Liver (tissue), 8 donors: ENCODE measurements at regions not wholly inside any gene's neighbourhood (a gene's known extent, or its start where the extent isn't known, plus 50 kb on each side); places are given as distances from the start of the nearest gene placed in this dataset.
A peak's percentile ranks its signal among the peaks of the same experiment; 100 is the strongest.

ENCODE experiments used
- DNase-seq: peaks from one replicate; pipeline ENCODE4 v3.0.0-alpha.2; 2017; ENCODE audit warnings: low spot score
- H3K27ac ChIP-seq, 2 donors: one replicate each; pipeline ENCODE4 v1.7.0; 2013; ENCODE audit warnings: inconsistent platforms in 2 of 2, low read length in 2 of 2, control low read depth in 1 of 2, low read depth in 1 of 2, mild to moderate bottlenecking in 1 of 2
- H3K27me3 ChIP-seq, 4 donors: one replicate each; pipeline versions ENCODE4 v1.6.1 to v1.7.0; 2013; ENCODE audit warnings: low read length in 3 of 4, inconsistent platforms in 1 of 4, mild to moderate bottlenecking in 1 of 4, moderate library complexity in 1 of 4; ENCODE audit not compliant: control insufficient read depth in 4 of 4, insufficient read depth in 4 of 4
- H3K36me3 ChIP-seq, 4 donors: one replicate each; pipeline versions ENCODE4 v1.6.1 to v1.7.0; 2013; ENCODE audit warnings: low read length in 3 of 4, mild to moderate bottlenecking in 3 of 4, low read depth in 1 of 4, moderate library complexity in 1 of 4; ENCODE audit not compliant: control insufficient read depth in 4 of 4, insufficient read depth in 3 of 4
- H3K4me1 ChIP-seq, 4 donors: one replicate each; pipeline versions ENCODE4 v1.6.1 to v1.7.0; 2013; ENCODE audit warnings: low read length in 3 of 4, mild to moderate bottlenecking in 3 of 4, moderate library complexity in 1 of 4; ENCODE audit not compliant: control insufficient read depth in 4 of 4, insufficient read depth in 4 of 4
- H3K4me3 ChIP-seq, 3 donors: one replicate each; pipeline versions ENCODE4 v1.6.1 to v1.7.0; 2013; ENCODE audit warnings: low read length in 3 of 3, control low read depth in 1 of 3, low read depth in 1 of 3, mild to moderate bottlenecking in 1 of 3
- H3K9ac ChIP-seq, 2 donors: one replicate each; pipeline ENCODE4 v1.7.0; 2013; ENCODE audit warnings: low read length in 2 of 2, mild to moderate bottlenecking in 2 of 2, moderate library complexity in 2 of 2, control low read depth in 1 of 2, low read depth in 1 of 2
- H3K9me3 ChIP-seq, 4 donors: one replicate each; pipeline versions ENCODE4 v1.6.1 to v1.7.0; 2013; ENCODE audit warnings: low read length in 3 of 4; ENCODE audit not compliant: control insufficient read depth in 4 of 4
- EGR1 ChIP-seq, 2 donors: IDR thresholded peaks; 2 replicates each; pipeline ENCODE4 v1.6.1; 2016 to 2018; ENCODE audit warnings: antibody characterized with exemption in 2 of 2, low read depth in 2 of 2
- FOXA1 ChIP-seq: IDR thresholded peaks from 2 replicates; pipeline ENCODE4 v1.6.1; 2016; ENCODE audit warnings: antibody characterized with exemption
- FOXA2 ChIP-seq: IDR thresholded peaks from 2 replicates; pipeline ENCODE4 v1.6.1; 2016; ENCODE audit warnings: antibody characterized with exemption
- GABPA ChIP-seq, 2 donors: IDR thresholded peaks in 1 of 2; conservative IDR thresholded peaks in 1 of 2; 2 replicates each; pipeline ENCODE4 v1.6.1; 2016; ENCODE audit warnings: antibody characterized with exemption in 2 of 2, mild to moderate bottlenecking in 1 of 2, moderate library complexity in 1 of 2
- HNF4A ChIP-seq, 2 donors: conservative IDR thresholded peaks; 2 replicates each; pipeline ENCODE4 v1.6.1; 2016; ENCODE audit warnings: antibody characterized with exemption in 2 of 2, mild to moderate bottlenecking in 2 of 2
- HNF4G ChIP-seq: IDR thresholded peaks from 2 replicates; pipeline ENCODE4 v1.6.1; 2016; ENCODE audit warnings: antibody characterized with exemption
- JUND ChIP-seq, 2 donors: IDR thresholded peaks; 2 replicates each; pipeline ENCODE4 v1.6.1; 2016; ENCODE audit warnings: antibody characterized with exemption in 2 of 2
- NR2F2 ChIP-seq: IDR thresholded peaks from 2 replicates; pipeline ENCODE4 v1.6.1; 2016; ENCODE audit warnings: antibody characterized with exemption
- RAD21 ChIP-seq, 2 donors: IDR thresholded peaks; 2 replicates each; pipeline ENCODE4 v1.6.1; 2016; ENCODE audit warnings: antibody characterized with exemption in 2 of 2, mild to moderate bottlenecking in 2 of 2
- RXRA ChIP-seq, 2 donors: IDR thresholded peaks; 2 replicates each; pipeline ENCODE4 v1.6.1; 2017 to 2018; ENCODE audit warnings: antibody characterized with exemption in 2 of 2, mild to moderate bottlenecking in 1 of 2
- SP1 ChIP-seq: IDR thresholded peaks from 2 replicates; pipeline ENCODE4 v1.6.1; 2018; ENCODE audit warnings: antibody characterized with exemption, mild to moderate bottlenecking
- YY1 ChIP-seq: IDR thresholded peaks from 2 replicates; pipeline ENCODE4 v1.6.1; 2016; ENCODE audit warnings: antibody characterized with exemption, mild to moderate bottlenecking
- WGBS: extraction: QIAGEN DNeasy Blood & Tissue Kit; methylation state at CpG from one replicate; pipeline ENCODE4 v1.1.7; 2013; 5-methylcytosine and 5-hydroxymethylcytosine counted together
- TF ChIP-seq, protein P1 (sequence below): IDR thresholded peaks from 2 replicates; pipeline ENCODE4 v1.6.1; 2016; ENCODE audit warnings: antibody characterized with exemption
- TF ChIP-seq, protein P2 (sequence below): IDR thresholded peaks from 2 replicates; pipeline ENCODE4 v1.6.1; 2016; ENCODE audit warnings: antibody characterized with exemption
- TF ChIP-seq, protein P3 (sequence below): fragments of 150-350 bp; IDR thresholded peaks from 2 replicates; pipeline ENCODE4 v1.5.1; 2017; ENCODE audit warnings: improper control_type of control experiment, low read depth, low read length; ENCODE audit not compliant: missing input control
- TF ChIP-seq, protein P4 (sequence below): IDR thresholded peaks from 2 replicates; pipeline ENCODE4 v1.6.1; 2016; ENCODE audit warnings: antibody characterized with exemption
- donor health status: healthy.
- donor health status: healthy.
- donor health status: healthy.
- donor health status: healthy.
- donor health status: healthy.

DNA sequence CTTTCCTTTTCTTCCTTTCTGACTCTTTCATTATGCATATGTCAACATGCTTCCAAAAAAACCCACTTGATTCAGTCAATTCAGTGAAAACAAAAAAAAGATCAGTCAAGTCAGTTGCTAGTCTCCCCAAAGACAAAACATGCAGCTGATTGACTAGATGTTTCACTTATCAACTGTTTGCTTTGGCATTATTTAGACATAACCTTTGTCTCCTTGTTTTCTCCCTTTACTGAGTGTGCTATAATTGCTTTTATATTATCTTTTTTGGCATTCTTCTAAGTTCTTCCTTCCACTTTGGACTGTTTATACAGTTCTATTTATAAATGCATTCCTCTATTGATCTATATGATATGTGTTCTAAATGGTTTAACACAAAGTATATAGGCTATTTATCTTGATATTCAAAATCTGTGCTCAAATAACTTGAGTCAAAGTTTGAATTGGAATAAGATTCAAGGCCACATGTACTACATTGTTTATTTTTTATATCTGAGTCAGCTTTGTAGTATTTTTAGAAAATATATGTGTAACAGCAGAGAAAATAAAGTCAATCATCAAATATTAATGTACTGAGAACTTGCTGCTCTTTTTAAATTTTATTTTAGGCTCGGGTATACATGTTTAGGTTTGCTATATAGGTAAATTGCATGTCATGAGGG, 260.5 kb downstream of the CENPW start (continued):
- TF ChIP-seq SP1 (peak; percentile 25), RXRA (IDR thresholded peaks at IDR 0.05) (peak in 1 of 2 donors; percentile 33), HNF4G (peak; percentile 35), NR2F2 (no peak), JUND (IDR thresholded peaks at IDR 0.05) (peak in 1 of 2 donors; percentile 23), HNF4A (conservative IDR thresholded peaks at IDR 0.05) (peak; percentile 66 to 73)
- TF ChIP-seq, protein P1, sequence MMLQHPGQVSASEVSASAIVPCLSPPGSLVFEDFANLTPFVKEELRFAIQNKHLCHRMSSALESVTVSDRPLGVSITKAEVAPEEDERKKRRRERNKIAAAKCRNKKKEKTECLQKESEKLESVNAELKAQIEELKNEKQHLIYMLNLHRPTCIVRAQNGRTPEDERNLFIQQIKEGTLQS = no peak
- TF ChIP-seq, protein P2, sequence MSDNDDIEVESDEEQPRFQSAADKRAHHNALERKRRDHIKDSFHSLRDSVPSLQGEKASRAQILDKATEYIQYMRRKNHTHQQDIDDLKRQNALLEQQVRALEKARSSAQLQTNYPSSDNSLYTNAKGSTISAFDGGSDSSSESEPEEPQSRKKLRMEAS = no peak

DNA sequence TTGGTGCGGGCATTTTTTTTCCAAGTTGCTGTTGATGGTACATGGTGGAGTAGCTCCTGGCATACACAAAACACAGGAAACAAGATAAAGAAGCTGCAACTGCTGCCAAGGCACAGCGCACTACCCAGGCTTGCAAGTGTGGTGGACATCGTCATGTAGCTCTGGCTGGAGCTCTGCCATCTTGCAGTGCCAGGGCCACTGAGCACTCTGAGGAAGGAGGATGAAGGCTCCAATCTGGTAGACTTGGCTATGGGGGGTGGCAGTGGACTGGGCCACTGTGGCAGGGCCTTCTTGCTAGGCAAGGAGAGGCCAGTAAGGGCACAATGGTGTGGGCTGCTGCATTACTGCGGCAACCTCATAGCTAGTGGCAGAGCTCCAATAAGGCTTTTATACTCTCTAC, 263.5 kb downstream of the CENPW start:
- 93% methylated on average over 4 of the region's 4 CpGs for WGBS
- Histone ChIP-seq H3K4me3 (no peak overlapping the region), H3K27ac (no peak overlapping the region)

DNA sequence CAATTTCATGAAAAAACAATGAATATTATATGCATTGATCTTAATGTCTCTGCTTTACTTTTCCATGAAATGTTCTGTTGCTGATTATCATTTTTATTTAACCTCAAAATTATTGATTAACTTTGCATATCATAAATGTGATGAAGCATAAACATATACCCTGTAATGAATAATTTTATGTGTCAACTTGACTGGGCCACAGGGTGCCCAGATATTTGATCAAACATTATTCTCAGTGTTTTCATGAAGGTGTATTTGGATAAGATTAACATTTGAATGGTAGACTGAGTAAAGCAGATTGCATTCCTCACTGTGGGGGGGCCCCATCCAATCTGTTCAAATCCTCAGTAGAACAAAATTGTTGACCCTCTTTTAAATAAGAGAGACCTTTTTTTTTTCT, 265.2 kb downstream of the CENPW start:
- H3K9ac ChIP-seq = no peak overlapping the region
- TF ChIP-seq EGR1 (IDR thresholded peaks at IDR 0.05; ENCODE audit: low read depth in 2 of 2) (no peak), SP1 (no peak), RXRA (IDR thresholded peaks at IDR 0.05) (no peak), FOXA1 (no peak), GABPA (IDR thresholded peaks at IDR 0.05 in 1 of 2, conservative IDR thresholded peaks at IDR 0.05 in 1 of 2) (no peak), HNF4G (no peak), NR2F2 (no peak), RAD21 (IDR thresholded peaks at IDR 0.05) (no peak), YY1 (no peak), FOXA2 (no peak), JUND (IDR thresholded peaks at IDR 0.05) (no peak), HNF4A (conservative IDR thresholded peaks at IDR 0.05) (no peak)
- TF ChIP-seq, protein P3, sequence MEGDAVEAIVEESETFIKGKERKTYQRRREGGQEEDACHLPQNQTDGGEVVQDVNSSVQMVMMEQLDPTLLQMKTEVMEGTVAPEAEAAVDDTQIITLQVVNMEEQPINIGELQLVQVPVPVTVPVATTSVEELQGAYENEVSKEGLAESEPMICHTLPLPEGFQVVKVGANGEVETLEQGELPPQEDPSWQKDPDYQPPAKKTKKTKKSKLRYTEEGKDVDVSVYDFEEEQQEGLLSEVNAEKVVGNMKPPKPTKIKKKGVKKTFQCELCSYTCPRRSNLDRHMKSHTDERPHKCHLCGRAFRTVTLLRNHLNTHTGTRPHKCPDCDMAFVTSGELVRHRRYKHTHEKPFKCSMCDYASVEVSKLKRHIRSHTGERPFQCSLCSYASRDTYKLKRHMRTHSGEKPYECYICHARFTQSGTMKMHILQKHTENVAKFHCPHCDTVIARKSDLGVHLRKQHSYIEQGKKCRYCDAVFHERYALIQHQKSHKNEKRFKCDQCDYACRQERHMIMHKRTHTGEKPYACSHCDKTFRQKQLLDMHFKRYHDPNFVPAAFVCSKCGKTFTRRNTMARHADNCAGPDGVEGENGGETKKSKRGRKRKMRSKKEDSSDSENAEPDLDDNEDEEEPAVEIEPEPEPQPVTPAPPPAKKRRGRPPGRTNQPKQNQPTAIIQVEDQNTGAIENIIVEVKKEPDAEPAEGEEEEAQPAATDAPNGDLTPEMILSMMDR = no peak
- TF ChIP-seq, protein P2 = no peak
- TF ChIP-seq, protein P4, sequence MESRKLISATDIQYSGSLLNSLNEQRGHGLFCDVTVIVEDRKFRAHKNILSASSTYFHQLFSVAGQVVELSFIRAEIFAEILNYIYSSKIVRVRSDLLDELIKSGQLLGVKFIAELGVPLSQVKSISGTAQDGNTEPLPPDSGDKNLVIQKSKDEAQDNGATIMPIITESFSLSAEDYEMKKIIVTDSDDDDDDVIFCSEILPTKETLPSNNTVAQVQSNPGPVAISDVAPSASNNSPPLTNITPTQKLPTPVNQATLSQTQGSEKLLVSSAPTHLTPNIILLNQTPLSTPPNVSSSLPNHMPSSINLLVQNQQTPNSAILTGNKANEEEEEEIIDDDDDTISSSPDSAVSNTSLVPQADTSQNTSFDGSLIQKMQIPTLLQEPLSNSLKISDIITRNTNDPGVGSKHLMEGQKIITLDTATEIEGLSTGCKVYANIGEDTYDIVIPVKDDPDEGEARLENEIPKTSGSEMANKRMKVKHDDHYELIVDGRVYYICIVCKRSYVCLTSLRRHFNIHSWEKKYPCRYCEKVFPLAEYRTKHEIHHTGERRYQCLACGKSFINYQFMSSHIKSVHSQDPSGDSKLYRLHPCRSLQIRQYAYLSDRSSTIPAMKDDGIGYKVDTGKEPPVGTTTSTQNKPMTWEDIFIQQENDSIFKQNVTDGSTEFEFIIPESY = no peak
- TF ChIP-seq, protein P1 = no peak
- no peaks in the 10 kb centered on the region for H3K36me3 ChIP-seq
- DNase-seq = no peak
- H3K27ac ChIP-seq = no peak overlapping the region
- H3K27me3 ChIP-seq = no peaks in the 10 kb centered on the region
- no peak overlapping the region for H3K4me3 ChIP-seq
- peaks cover 0 to 4% (median 2%) of the 10 kb centered on the region in 4 donors for H3K4me1 ChIP-seq
- H3K9me3 ChIP-seq = no peaks in the 10 kb centered on the region

More for the DNA sequence above, 263.5 kb downstream of the CENPW start:
- DNase-seq = no peak
- Histone ChIP-seq H3K9ac (no peak overlapping the region), H3K4me1 (peaks cover 0 to 8% (median 7%) of the 10 kb centered on the region in 4 donors), H3K27me3 (no peaks in the 10 kb centered on the region), H3K36me3 (no peaks in the 10 kb centered on the region), H3K9me3 (no peaks in the 10 kb centered on the region)
- TF ChIP-seq RAD21 (IDR thresholded peaks at IDR 0.05) (no peak), HNF4G (no peak), FOXA2 (no peak), SP1 (no peak), FOXA1 (no peak), GABPA (IDR thresholded peaks at IDR 0.05 in 1 of 2, conservative IDR thresholded peaks at IDR 0.05 in 1 of 2) (no peak), NR2F2 (no peak)
- TF ChIP-seq, protein P2 = no peak
- TF ChIP-seq, protein P3 = no peak
